RWPE1 (cell line): ENCODE measurements at regions not wholly inside any gene's neighbourhood (a gene's known extent, or its start where the extent isn't known, plus 50 kb on each side); places are given as distances from the start of the nearest gene placed in this dataset.

Experiments used
- CTCF ChIA-PET: fragments of 350-600 bp; sonication (Branson Sonifier 250); formaldehyde crosslinking; extraction: SDS; loops from one replicate; lab custom pipeline; 2021; lab: Yijun Ruan, JAX
- POLR2A ChIA-PET: fragments of 400-600 bp; formaldehyde crosslinking; extraction: SDS; loops from one replicate; lab custom pipeline; 2020; ENCODE audit warnings: antibody characterized with exemption; ENCODE audit not compliant: low non-redundant PET; lab: Yijun Ruan, JAX
- DNase-seq: peaks from one replicate; pipeline ENCODE4 v3.0.0; 2012; ENCODE audit warnings: low spot score
- H3K27ac ChIP-seq: fragments of 450-650 bp; 2 replicates; pipeline ENCODE4 v1.5.1; 2017
- TF ChIP-seq, protein P1 (sequence below): fragments of 450-650 bp; conservative IDR thresholded peaks from 2 replicates; pipeline ENCODE4 v1.5.1; 2017; ENCODE audit warnings: low read depth, mild to moderate bottlenecking

DNA sequence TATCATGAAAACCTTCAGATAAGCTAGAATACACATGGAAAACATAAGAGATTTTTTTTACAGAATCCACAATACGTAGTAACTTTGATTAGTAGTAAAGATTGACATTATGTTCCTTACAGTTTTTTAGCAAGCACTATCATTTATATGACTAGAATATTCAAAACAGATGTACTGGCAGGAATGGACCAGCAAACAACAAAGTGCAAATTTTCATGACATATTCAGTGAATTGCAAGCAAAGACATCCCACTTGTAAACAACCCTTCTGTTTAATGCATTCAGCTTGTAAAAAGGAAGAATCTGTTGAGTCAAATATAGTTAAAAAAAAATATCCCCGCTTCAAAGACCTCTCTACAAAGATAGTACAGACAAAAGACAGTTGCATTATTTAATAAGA, 403.7 kb upstream of the TRAM1L1 start:
- POLR2A ChIA-PET = no interaction called here
- H3K27ac ChIP-seq = no peak overlapping the region
- TF ChIP-seq, protein P1, sequence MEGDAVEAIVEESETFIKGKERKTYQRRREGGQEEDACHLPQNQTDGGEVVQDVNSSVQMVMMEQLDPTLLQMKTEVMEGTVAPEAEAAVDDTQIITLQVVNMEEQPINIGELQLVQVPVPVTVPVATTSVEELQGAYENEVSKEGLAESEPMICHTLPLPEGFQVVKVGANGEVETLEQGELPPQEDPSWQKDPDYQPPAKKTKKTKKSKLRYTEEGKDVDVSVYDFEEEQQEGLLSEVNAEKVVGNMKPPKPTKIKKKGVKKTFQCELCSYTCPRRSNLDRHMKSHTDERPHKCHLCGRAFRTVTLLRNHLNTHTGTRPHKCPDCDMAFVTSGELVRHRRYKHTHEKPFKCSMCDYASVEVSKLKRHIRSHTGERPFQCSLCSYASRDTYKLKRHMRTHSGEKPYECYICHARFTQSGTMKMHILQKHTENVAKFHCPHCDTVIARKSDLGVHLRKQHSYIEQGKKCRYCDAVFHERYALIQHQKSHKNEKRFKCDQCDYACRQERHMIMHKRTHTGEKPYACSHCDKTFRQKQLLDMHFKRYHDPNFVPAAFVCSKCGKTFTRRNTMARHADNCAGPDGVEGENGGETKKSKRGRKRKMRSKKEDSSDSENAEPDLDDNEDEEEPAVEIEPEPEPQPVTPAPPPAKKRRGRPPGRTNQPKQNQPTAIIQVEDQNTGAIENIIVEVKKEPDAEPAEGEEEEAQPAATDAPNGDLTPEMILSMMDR = no peak
- CTCF ChIA-PET = no interaction called here
- no peak for DNase-seq

DNA sequence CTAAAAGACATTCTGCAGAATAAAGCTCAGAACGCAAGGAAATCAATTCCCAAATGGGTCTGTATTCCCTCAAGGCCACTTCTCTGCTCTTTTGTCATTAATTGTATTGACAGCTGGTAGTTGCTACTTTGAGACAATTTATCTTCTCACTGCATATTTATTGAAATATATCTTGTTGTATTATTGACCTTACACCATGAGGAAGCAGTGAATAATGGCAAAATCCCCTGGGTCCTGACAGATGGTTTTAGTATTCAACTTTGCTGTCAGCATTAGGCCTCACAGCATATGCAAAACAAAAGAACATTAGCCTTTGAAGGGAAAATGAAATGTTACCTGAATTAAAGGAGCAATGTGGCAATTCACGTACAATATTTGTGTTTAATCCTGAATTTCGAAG, 406.1 kb upstream of the TRAM1L1 start:
- no peak for DNase-seq
- ChIA-PET POLR2A (no interaction called here), CTCF (no interaction called here)
- no peak overlapping the region for H3K27ac ChIP-seq
- TF ChIP-seq, protein P1 = no peak

DNA sequence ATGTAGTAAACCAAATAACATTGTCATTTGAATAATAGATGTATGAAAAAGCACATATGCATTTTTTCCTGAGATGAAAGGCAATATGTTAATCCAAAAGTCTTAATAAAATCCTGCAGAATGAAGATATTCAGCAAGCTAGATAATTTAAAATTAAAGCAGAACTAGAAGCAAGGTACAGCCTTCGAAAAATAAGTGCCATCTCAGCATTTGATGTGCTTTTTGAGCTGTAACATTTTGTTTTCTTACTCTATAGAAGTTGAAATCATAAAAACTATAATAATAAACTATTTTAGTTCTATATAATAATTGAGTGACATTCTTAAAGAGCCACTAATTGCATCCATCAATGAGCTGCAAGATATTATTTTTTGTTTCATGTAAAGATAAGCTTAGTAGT, 410.4 kb upstream of the TRAM1L1 start:
- TF ChIP-seq, protein P1 = no peak
- ChIA-PET POLR2A (no interaction called here), CTCF (no interaction called here)
- no peak overlapping the region for H3K27ac ChIP-seq
- no peak for DNase-seq

DNA sequence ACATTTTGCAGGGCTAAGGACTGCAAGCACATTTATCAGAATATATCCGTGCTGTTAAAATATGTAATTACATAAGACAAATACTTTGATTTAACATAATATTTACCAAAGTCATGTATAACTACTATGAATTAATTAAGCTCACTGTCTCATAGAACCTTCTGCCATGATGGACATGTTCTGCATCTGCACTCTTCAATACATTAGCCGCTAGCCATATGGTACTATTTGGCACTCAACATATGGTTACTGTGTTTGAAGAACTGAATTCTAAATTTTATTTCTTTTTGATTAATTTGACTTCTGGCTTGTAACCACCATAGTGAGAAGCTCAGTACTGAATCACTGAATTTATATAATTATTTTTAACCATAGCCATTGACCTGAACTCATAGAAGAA, 427.0 kb upstream of the TRAM1L1 start:
- no peak overlapping the region for H3K27ac ChIP-seq
- CTCF ChIA-PET = no interaction called here
- TF ChIP-seq, protein P1 = no peak
- POLR2A ChIA-PET = no interaction called here
- no peak for DNase-seq

DNA sequence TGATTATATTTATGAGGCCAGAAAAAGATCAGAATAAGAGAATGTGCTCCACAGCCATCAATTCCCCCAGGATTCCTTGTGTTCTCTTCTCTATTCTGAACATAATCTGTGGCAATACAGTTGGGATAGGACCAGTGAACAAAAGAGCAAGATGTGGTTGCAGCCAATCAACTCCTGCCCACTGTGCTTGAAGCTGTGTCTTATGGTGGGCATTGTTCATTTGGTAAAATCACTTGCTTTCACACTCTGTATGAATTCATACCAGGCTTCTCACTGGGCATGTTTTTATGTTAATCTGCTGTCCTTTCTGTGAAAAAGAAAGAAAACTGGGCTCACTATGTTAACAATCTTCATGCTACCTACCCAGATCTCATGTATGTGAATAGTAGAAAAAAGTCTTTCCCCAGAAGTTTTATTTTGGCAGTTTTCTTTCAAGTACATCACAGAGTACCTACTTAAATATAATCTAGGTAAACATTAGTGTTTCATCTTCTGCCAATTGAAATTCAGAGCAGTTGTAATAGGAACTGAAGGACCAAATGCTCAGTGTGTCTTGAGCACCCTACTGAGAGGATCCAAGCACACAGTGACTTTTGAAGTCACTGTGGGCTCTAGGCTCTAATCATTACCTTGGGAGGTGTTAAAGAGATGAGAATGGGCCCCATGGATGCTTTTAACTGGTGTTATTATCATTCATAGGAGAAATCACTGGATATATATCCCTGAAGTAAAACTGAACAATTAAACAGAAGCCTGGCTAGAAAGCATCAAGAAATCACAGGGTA, 429.2 kb upstream of the TRAM1L1 start:
- no peak for DNase-seq

DNA sequence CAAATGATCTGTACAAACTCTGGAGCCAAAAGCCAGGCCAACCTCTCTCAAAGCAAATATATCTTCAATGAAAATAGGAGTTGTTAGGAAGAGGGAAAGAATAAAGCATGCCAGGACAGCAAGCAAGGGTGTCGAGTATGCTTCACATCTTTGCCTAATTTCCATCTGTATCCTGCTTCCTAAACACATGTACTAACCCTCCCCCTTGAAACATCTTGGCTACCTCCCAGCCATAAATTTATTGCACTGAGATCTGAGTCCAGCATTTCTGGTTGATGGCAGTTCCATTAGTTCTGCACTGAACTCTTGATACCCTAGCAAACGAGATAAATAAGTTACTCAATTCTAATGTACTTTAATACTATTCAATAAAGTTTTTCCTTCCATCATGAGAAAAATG, 430.5 kb upstream of the TRAM1L1 start:
- H3K27ac ChIP-seq = no peak overlapping the region
- ChIA-PET CTCF (interaction anchor here (0.6 kb wide), 1 partner anchor 8 kb away, joined by 3 read pairs; no protein-coding TSS in a partner anchor), POLR2A (no interaction called here)
- no peak for DNase-seq
- TF ChIP-seq, protein P1 = no peak

More for the DNA sequence above, 429.2 kb upstream of the TRAM1L1 start:
- ChIA-PET CTCF (no interaction called here), POLR2A (no interaction called here)
- no peak overlapping the region for H3K27ac ChIP-seq
- TF ChIP-seq, protein P1 = no peak
